OCI-LY3 (cell line): ENCODE measurements at regions not wholly inside any gene's neighbourhood (a gene's known extent, or its start where the extent isn't known, plus 50 kb on each side); places are given as distances from the start of the nearest gene placed in this dataset.
"Not testable (repeated sequence)": the region's sequence is repeated elsewhere in the genome, so short reads cannot be mapped to it uniquely, and the experiment has no call there.

Experiments
- H2AFZ ChIP-seq: fragments of 200-600, 300-600 bp; shearing (Covaris generic); 2 replicates; pipeline ENCODE4 v1.6.0; 2014; ENCODE audit warnings: antibody characterized with exemption, low read depth, low read length
- H3K27ac ChIP-seq: fragments of 200-600, 300-600 bp; sonication (generic); 2 replicates; pipeline ENCODE4 v1.5.1; 2014; ENCODE audit warnings: mild to moderate bottlenecking, low read length, moderate library complexity, mixed read lengths
- H3K27me3 ChIP-seq: fragments of 200-600, 300-600 bp; sonication (generic); 2 replicates; pipeline ENCODE4 v1.6.1; 2014; ENCODE audit warnings: low read depth, low read length, mixed read lengths
- H3K36me3 ChIP-seq: fragments of 200-600, 300-600 bp; sonication (generic); replicated peaks from 2 replicates; pipeline ENCODE3; 2014; ENCODE audit warnings: low read depth, low read length, mixed read lengths
- H3K4me1 ChIP-seq: fragments of 300-600, 200-600 bp; sonication (generic); 2 replicates; pipeline ENCODE4 v1.6.1; 2014; ENCODE audit warnings: low read length, mixed read lengths
- H3K4me2 ChIP-seq: fragments of 200-600, 300-600 bp; sonication (generic); 2 replicates; pipeline ENCODE4 v1.6.1; 2014; ENCODE audit warnings: low read length, mixed read lengths
- H3K4me3 ChIP-seq: fragments of 300-600, 200-600 bp; sonication (generic); 2 replicates; pipeline ENCODE4 v1.5.1; 2014; ENCODE audit warnings: antibody characterized with exemption, mild to moderate bottlenecking, low read length, moderate library complexity
- H3K79me2 ChIP-seq: fragments of 300-600, 200-600 bp; shearing (Covaris generic); 2 replicates; pipeline ENCODE4 v1.6.1; 2014; ENCODE audit warnings: mild to moderate bottlenecking, low read length, mixed read lengths
- H3K9ac ChIP-seq: fragments of 300-600, 200-600 bp; shearing (Covaris generic); 2 replicates; pipeline ENCODE4 v1.6.0; 2014; ENCODE audit warnings: mild to moderate bottlenecking, low read length, moderate library complexity
- H3K9me3 ChIP-seq: fragments of 200-600, 300-600 bp; shearing (Covaris generic); 2 replicates; pipeline ENCODE4 v1.6.1; 2014; ENCODE audit warnings: low read length, mixed read lengths; ENCODE audit not compliant: insufficient read depth
- H4K20me1 ChIP-seq: fragments of 200-600, 300-600 bp; sonication (generic); 2 replicates; pipeline ENCODE4 v1.6.1; 2016; ENCODE audit warnings: low read length, mixed read lengths; ENCODE audit not compliant: insufficient read depth
- EZH2phosphoT487 ChIP-seq: fragments of 200-600 bp; shearing (Covaris generic); IDR thresholded peaks from 2 replicates; pipeline ENCODE4 v1.6.1; 2018; ENCODE audit warnings: antibody characterized with exemption, mixed run types, low read depth
- TF ChIP-seq, protein P1 (sequence below): fragments of 200-600, 300-600 bp; sonication (generic); IDR thresholded peaks from 2 replicates; pipeline ENCODE4 v1.5.1; 2014; ENCODE audit warnings: antibody characterized with exemption, low read length, low read depth

DNA sequence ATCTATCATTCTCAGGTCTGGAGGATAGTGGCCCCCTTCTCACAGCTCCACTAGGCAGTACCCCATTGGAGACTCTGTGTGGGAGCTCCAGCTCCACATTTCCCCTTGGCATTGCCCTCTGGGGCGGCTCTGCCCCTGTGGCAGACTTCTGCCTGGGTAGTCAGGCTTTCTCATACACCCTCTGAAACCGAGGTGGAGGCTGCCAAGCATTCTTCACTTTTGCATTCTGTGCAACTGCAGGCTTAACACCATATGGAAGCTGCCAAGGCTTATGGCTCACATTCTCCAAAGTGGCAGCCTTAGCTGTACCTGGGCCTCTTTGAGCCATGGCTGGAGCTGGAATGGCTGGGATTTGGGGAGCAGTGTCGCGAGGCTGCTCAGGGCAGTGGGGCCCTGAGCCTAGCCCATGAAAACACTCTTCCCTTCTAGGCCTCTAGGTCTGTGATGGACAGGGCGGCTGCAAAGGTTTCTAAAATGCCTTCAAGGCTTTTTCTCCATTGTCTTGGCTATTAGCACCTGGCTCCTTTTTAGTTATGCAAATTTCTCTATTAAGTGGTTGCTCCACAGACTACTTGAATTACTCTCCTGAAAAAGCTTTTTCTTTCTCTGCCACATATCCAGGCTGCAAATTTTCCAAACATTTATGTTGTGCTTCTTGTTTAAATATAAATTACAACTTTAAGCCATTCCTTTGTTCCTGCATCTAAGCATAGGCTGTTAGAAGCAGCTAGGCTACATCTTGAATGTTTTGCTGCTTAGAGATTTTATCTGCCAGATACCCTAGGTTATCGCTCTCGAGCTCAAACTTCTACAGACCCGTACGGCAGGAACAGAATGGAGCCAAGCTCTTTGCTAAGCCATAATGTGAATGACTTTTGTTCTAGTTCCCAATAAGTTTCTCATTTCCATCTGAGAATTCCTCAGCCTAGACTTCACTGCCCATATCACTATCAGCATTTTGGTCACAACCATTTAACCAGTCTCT, 206.5 kb downstream of the CPS1 start:
- no peak overlapping the region for H3K9ac ChIP-seq
- H3K4me2 ChIP-seq = no peak overlapping the region
- H3K36me3 ChIP-seq = no peaks in the 10 kb centered on the region
- no peaks in the 10 kb centered on the region for H3K9me3 ChIP-seq
- H3K4me1 ChIP-seq = no peaks in the 10 kb centered on the region
- H3K4me3 ChIP-seq = no peak overlapping the region
- no peaks in the 10 kb centered on the region for H4K20me1 ChIP-seq
- H3K79me2 ChIP-seq = no peaks in the 10 kb centered on the region
- H3K27me3 ChIP-seq = no peaks in the 10 kb centered on the region
- H3K27ac ChIP-seq = no peak overlapping the region
- H2AFZ ChIP-seq = no peak overlapping the region
- no peak for TF ChIP-seq EZH2phosphoT487
- TF ChIP-seq, protein P1, sequence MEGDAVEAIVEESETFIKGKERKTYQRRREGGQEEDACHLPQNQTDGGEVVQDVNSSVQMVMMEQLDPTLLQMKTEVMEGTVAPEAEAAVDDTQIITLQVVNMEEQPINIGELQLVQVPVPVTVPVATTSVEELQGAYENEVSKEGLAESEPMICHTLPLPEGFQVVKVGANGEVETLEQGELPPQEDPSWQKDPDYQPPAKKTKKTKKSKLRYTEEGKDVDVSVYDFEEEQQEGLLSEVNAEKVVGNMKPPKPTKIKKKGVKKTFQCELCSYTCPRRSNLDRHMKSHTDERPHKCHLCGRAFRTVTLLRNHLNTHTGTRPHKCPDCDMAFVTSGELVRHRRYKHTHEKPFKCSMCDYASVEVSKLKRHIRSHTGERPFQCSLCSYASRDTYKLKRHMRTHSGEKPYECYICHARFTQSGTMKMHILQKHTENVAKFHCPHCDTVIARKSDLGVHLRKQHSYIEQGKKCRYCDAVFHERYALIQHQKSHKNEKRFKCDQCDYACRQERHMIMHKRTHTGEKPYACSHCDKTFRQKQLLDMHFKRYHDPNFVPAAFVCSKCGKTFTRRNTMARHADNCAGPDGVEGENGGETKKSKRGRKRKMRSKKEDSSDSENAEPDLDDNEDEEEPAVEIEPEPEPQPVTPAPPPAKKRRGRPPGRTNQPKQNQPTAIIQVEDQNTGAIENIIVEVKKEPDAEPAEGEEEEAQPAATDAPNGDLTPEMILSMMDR = no peak

DNA sequence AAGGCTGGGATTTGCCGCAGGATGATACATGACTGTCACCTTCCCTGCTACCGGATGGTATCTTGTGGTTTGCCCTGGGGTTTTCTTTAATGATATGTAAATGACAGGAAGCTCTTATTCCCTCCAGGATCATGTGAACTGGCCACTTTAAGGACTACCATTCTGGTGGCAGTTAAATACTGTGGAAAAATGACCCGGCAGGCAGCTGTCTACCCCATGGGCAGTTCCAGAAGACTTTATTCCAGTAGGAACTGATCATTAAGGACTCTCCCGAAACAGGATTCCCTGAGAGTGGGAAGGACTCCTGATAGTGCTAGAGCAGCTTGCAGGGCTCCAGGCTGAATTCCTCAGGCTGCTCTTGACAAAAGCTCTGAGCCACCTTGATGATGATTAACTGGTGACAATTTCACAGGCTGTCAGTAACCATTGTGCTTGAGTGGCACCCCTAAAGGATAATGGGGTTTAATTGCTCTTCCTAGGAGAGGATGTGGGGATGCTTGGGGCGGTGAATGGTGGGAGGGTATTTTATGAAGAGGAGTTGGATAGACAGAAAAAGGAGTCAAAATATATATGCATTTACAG, 212.0 kb downstream of the CPS1 start:
- Histone ChIP-seq H3K4me2 (no peak overlapping the region), H3K4me1 (no peaks in the 10 kb centered on the region), H3K27me3 (no peaks in the 10 kb centered on the region), H3K79me2 (no peaks in the 10 kb centered on the region), H3K36me3 (no peaks in the 10 kb centered on the region), H3K9ac (no peak overlapping the region), H3K27ac (no peak overlapping the region), H4K20me1 (no peaks in the 10 kb centered on the region), H2AFZ (no peak overlapping the region), H3K4me3 (no peak overlapping the region), H3K9me3 (no peaks in the 10 kb centered on the region)
- TF ChIP-seq, protein P1 = no peak
- no peak for TF ChIP-seq EZH2phosphoT487

DNA sequence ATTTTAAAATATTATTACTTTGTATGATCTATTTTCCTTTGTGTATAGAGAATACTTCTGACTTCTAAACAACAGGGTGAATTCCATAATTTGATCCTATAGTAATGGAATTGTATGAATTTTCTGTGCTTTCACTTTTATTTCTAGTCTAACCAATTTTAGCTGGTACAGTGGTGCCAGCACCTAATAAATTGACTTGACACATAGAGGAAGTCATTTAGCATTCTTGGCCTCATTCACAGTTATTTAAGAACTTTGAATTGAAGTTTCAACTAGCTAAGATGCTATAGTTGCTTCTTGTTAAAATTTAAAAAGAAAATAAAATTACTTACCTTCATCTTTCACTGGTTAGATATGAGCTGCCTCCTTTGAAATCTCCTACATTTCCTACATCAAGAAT, 220.4 kb downstream of the CPS1 start:
- no peaks in the 10 kb centered on the region for H3K36me3 ChIP-seq
- H3K9me3 ChIP-seq = no peaks in the 10 kb centered on the region
- no peaks in the 10 kb centered on the region for H3K27me3 ChIP-seq
- no peak overlapping the region for H3K9ac ChIP-seq
- H3K4me3 ChIP-seq = no peak overlapping the region
- H3K4me1 ChIP-seq = peaks cover 7% of the 10 kb centered on the region
- H2AFZ ChIP-seq = no peak overlapping the region
- no peak overlapping the region for H3K27ac ChIP-seq
- no peaks in the 10 kb centered on the region for H3K79me2 ChIP-seq
- no peak overlapping the region for H3K4me2 ChIP-seq
- TF ChIP-seq EZH2phosphoT487 = no peak
- TF ChIP-seq, protein P1 = no peak
- H4K20me1 ChIP-seq = no peaks in the 10 kb centered on the region

DNA sequence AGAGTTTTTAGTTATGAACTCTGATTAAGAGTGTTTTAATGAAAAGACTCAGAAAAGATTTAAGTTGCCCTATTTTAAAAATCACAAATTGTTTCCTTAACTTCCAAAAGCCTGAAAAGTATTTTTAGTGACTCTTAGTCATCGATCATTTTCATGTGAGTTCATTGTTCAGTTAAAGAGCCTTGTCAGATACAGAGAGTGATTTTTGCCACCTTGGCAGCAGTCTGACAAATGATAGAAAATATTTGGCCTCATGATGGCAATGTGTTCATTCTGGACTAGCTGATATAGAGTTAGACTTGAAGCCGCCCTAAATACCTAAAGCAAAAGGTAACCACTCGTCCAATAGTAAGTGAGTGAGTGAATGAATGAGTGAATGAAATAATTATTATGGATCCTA, 225.8 kb downstream of the CPS1 start:
- Histone ChIP-seq H3K4me2 (no peak overlapping the region), H2AFZ (no peak overlapping the region), H3K27me3 (no peaks in the 10 kb centered on the region), H4K20me1 (no peaks in the 10 kb centered on the region), H3K36me3 (no peaks in the 10 kb centered on the region), H3K27ac (no peak overlapping the region), H3K9me3 (no peaks in the 10 kb centered on the region), H3K4me1 (peaks cover 7% of the 10 kb centered on the region), H3K9ac (no peak overlapping the region), H3K4me3 (no peak overlapping the region), H3K79me2 (no peaks in the 10 kb centered on the region)
- no peak for TF ChIP-seq EZH2phosphoT487
- TF ChIP-seq, protein P1 = no peak

DNA sequence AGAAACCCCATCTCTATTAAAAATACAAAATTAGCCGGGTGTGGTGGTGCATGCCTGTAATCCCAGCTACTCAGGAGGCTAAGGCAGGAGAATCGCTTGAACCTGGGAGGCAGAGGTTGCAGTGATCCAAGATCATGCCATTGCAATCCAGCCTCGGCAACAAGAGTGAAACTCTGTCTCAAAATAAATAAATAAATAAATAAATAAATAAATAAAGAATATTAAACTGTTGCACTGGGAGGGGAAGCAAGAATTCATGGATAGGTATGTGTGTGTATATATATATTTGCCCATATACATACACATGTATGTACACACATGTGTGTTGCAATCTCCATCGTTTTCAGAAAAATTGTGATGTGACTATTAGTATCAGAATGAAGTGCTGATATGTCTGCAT, 231.4 kb downstream of the CPS1 start:
- H3K27me3 ChIP-seq, H3K9me3 ChIP-seq, H3K4me3 ChIP-seq, H3K79me2 ChIP-seq, H3K36me3 ChIP-seq, H4K20me1 ChIP-seq, H3K4me1 ChIP-seq, H3K9ac ChIP-seq, H2AFZ ChIP-seq, H3K27ac ChIP-seq, H3K4me2 ChIP-seq: not testable (repeated sequence)
